Right renal pelvis (tissue), 4 donors: ENCODE measurements at regions not wholly inside any gene's neighbourhood (a gene's known extent, or its start where the extent isn't known, plus 50 kb on each side); places are given as distances from the start of the nearest gene placed in this dataset.

Experiments used
- DNase-seq, 4 donors: peaks; one replicate each; pipeline ENCODE4 v3.0.0-alpha.2; 2013; ENCODE audit warnings: low read depth in 4 of 4, low spot score in 3 of 4, missing footprints in 1 of 4

- DNase-seq, result no peak
Measured at GRCh38 chr6:133818320-133818719, 70.6 kb upstream of the TCF21 start.

GRCh38 chr6:133820208-133820607 lies 68.7 kb upstream of the TCF21 start:
- no peak for DNase-seq

GRCh38 chr6:133827766-133828165 lies 61.1 kb upstream of the TCF21 start:
- no peak for DNase-seq

- peak in 2 of 4 donors; percentile 66 to 83 for DNase-seq
Measured at GRCh38 chr6:133833949-133834359, 55.0 kb upstream of the TCF21 start.

DNA sequence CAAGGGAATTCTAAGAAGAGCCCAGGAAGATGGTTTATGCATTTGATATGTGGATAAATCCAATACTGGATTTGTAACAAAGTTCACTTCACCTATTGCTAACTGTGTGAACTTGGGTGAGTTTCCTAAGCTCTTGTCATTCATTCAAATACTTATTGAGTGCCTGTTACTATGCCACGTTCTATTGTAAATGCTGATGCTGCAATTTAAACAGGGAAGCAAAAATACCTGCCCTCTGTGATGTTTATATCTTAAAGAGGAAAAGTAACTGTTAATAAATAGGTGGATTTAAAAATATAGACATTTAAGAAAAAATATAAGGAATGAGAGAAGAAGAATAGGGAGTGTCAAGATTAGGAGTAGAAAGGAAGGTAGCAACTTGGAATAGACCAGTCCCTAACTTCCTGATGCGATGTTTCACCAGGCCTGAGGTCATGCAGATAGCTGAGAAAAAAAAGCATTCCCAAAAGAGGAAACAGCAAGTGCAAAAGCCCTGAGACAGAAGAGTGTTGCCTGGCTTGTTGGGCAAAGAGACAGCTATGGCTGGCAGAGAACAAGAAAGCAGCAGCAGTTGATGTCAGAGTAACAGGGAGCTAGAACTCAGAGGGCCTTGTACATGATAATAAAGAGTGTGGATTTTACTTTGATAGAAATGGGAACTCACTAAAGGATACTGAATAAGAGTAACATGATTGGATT lies 54.3 kb upstream of the TCF21 start:
- no peak for DNase-seq

DNA sequence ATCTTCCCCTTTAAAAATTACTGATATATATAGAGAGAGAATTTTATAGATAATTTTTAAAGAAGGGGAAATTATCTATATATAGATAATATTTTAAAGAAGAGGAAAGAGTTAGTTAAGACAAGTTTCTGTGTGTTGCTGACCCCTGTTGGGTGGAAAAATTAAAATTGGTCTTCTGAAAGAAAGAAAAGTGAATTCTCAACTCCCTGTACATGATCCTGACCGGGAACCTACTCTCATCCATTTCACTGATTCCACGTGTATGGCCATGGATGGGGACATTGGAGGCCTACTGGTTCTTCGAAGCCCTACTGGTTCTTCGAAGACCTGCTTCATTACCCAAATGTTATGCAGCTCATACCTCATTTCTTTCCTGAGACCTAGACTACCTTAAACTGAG lies 53.0 kb upstream of the TCF21 start:
- DNase-seq, result no peak

DNA sequence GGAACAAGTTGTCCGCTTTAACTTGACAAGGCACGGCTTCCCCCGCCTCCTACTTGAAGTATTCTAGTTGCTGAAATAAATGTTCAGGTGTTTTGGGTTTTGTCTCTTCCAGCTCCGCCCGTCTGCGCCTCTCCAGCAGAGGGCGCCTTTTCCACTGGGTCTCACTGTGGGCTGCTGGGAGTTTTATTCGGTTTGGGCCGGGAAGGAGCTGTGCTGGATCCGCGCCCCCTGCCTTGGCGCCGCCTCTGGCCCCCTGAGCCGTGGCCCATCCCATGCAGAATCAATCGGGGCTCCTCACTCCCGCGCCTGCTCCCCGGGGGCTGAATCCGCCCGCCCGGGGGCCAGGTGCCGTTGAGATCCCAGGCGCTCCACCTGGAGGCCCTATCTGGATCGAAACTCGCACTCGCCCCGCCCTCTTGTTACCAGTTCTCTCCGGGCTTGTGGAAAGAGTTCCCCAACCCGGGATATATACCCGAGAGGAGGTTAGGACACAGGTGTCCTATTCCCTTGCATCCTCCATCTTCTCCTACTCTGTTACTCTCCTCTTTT lies 51.0 kb upstream of the TCF21 start:
- DNase-seq, result no peak
